ENCODE measurements at regions not wholly inside any gene's neighbourhood (a gene's known extent, or its start where the extent isn't known, plus 50 kb on each side); places are given as distances from the start of the nearest gene placed in this dataset.

DNA sequence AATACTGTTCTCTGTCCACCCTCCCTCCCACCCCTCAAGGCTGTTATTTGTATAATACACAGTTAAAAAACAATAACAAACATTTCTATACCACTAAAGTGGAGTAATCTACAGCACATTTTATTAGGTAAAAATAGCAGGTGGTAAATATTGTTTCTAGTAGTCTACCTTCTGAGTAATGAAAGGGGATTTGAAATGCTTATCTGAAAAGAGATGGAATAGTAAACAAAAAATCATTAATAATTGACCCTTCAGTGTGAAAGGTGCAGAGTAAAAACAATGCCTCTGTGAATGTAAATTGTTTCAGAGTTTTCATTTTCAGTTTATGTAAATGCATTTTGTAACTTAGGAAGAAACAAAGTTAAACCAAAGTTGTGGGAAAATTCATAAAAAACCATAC, 321.2 kb downstream of the SLC16A7 start:
- no peak for TF ChIP-seq EZH2phosphoT487 (IDR thresholded peaks at IDR 0.05; ENCODE audit: low read depth)
- TF ChIP-seq, protein P1, sequence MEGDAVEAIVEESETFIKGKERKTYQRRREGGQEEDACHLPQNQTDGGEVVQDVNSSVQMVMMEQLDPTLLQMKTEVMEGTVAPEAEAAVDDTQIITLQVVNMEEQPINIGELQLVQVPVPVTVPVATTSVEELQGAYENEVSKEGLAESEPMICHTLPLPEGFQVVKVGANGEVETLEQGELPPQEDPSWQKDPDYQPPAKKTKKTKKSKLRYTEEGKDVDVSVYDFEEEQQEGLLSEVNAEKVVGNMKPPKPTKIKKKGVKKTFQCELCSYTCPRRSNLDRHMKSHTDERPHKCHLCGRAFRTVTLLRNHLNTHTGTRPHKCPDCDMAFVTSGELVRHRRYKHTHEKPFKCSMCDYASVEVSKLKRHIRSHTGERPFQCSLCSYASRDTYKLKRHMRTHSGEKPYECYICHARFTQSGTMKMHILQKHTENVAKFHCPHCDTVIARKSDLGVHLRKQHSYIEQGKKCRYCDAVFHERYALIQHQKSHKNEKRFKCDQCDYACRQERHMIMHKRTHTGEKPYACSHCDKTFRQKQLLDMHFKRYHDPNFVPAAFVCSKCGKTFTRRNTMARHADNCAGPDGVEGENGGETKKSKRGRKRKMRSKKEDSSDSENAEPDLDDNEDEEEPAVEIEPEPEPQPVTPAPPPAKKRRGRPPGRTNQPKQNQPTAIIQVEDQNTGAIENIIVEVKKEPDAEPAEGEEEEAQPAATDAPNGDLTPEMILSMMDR (IDR thresholded peaks at IDR 0.05; ENCODE audit: low read depth, low read length) = no peak
- Histone ChIP-seq H3K36me3 (replicated peaks; ENCODE audit: low read depth, low read length) (no peaks in the 10 kb centered on the region), H3K9ac (ENCODE audit: low read length) (no peak overlapping the region), H3K9me3 (ENCODE audit: insufficient read depth, low read length) (no peaks in the 10 kb centered on the region), H3K4me2 (ENCODE audit: low read length) (no peak overlapping the region), H3K27ac (ENCODE audit: low read length) (no peak overlapping the region), H3K4me3 (ENCODE audit: low read length) (no peak overlapping the region), H3K4me1 (ENCODE audit: low read length) (no peaks in the 10 kb centered on the region), H3K27me3 (ENCODE audit: low read depth, low read length) (no peaks in the 10 kb centered on the region), H4K20me1 (ENCODE audit: insufficient read depth, low read length) (no peaks in the 10 kb centered on the region), H2AFZ (ENCODE audit: low read depth, low read length) (no peak overlapping the region), H3K79me2 (ENCODE audit: low read length) (no peaks in the 10 kb centered on the region)

- H3K79me2 ChIP-seq (ENCODE audit: low read length) = no peaks in the 10 kb centered on the region
- H3K9me3 ChIP-seq (ENCODE audit: insufficient read depth, low read length) = no peaks in the 10 kb centered on the region
- no peaks in the 10 kb centered on the region for H3K36me3 ChIP-seq (replicated peaks; ENCODE audit: low read depth, low read length)
- no peak overlapping the region for H3K4me3 ChIP-seq (ENCODE audit: low read length)
- no peak overlapping the region for H2AFZ ChIP-seq (ENCODE audit: low read depth, low read length)
- no peak overlapping the region for H3K4me2 ChIP-seq (ENCODE audit: low read length)
- no peaks in the 10 kb centered on the region for H3K4me1 ChIP-seq (ENCODE audit: low read length)
- H4K20me1 ChIP-seq (ENCODE audit: insufficient read depth, low read length) = no peaks in the 10 kb centered on the region
- TF ChIP-seq, protein P1 (IDR thresholded peaks at IDR 0.05; ENCODE audit: low read depth, low read length) = no peak
- H3K9ac ChIP-seq (ENCODE audit: low read length) = no peak overlapping the region
- no peak overlapping the region for H3K27ac ChIP-seq (ENCODE audit: low read length)
- H3K27me3 ChIP-seq (ENCODE audit: low read depth, low read length) = no peaks in the 10 kb centered on the region
Measured at GRCh38 chr12:59927032-59927431, 331.2 kb downstream of the SLC16A7 start.

GRCh38 chr12:59928416-59928815, 332.6 kb downstream of the SLC16A7 start:
- Histone ChIP-seq H3K4me2 (ENCODE audit: low read length) (no peak overlapping the region), H3K4me3 (ENCODE audit: low read length) (no peak overlapping the region), H3K9me3 (ENCODE audit: insufficient read depth, low read length) (no peaks in the 10 kb centered on the region), H3K4me1 (ENCODE audit: low read length) (no peaks in the 10 kb centered on the region), H3K36me3 (replicated peaks; ENCODE audit: low read depth, low read length) (no peaks in the 10 kb centered on the region), H3K27me3 (ENCODE audit: low read depth, low read length) (no peaks in the 10 kb centered on the region), H3K27ac (ENCODE audit: low read length) (no peak overlapping the region), H2AFZ (ENCODE audit: low read depth, low read length) (no peak overlapping the region), H3K9ac (ENCODE audit: low read length) (no peak overlapping the region), H3K79me2 (ENCODE audit: low read length) (no peaks in the 10 kb centered on the region), H4K20me1 (ENCODE audit: insufficient read depth, low read length) (no peaks in the 10 kb centered on the region)
- TF ChIP-seq EZH2phosphoT487 (IDR thresholded peaks at IDR 0.05; ENCODE audit: low read depth) = no peak
- TF ChIP-seq, protein P1 (IDR thresholded peaks at IDR 0.05; ENCODE audit: low read depth, low read length) = no peak

DNA sequence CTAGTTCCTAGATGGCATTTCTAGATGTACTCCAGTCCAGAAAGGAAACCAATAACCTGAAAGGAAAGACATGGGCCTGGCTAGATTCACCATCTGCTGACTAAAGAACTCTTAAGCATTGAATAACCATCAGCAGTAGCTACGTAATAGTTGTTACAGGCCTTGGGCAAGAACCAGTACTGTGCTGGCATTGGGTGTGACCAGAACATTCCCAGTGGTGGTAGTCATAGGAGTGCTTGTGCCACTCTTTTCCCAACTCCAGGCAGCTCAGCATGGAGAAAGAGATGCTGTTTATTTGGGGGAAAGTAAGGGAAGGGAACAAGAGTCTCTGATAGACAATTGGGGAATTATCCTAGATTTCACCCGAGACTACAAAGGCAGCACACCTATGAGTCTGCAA, 333.3 kb downstream of the SLC16A7 start:
- Histone ChIP-seq H3K36me3 (replicated peaks; ENCODE audit: low read depth, low read length) (no peaks in the 10 kb centered on the region), H3K4me1 (ENCODE audit: low read length) (no peaks in the 10 kb centered on the region), H3K27ac (ENCODE audit: low read length) (no peak overlapping the region), H3K9ac (ENCODE audit: low read length) (no peak overlapping the region), H2AFZ (ENCODE audit: low read depth, low read length) (no peak overlapping the region), H3K4me3 (ENCODE audit: low read length) (no peak overlapping the region), H3K9me3 (ENCODE audit: insufficient read depth, low read length) (no peaks in the 10 kb centered on the region), H3K79me2 (ENCODE audit: low read length) (no peaks in the 10 kb centered on the region), H3K27me3 (ENCODE audit: low read depth, low read length) (no peaks in the 10 kb centered on the region), H3K4me2 (ENCODE audit: low read length) (no peak overlapping the region), H4K20me1 (ENCODE audit: insufficient read depth, low read length) (no peaks in the 10 kb centered on the region)
- TF ChIP-seq, protein P1 (IDR thresholded peaks at IDR 0.05; ENCODE audit: low read depth, low read length) = no peak
- TF ChIP-seq EZH2phosphoT487 (IDR thresholded peaks at IDR 0.05; ENCODE audit: low read depth) = no peak

Data from OCI-LY3 (cell line).